NCI-H1105 treated with DMSO at 0.1 percent for 48 hours (cell line): ENCODE measurements at regions not wholly inside any gene's neighbourhood (a gene's known extent, or its start where the extent isn't known, plus 50 kb on each side); places are given as distances from the start of the nearest gene placed in this dataset.

Experiments used
- DNase-seq: peaks from one replicate; lab custom pipeline; 2025; lab: John Stamatoyannopoulos, UW

GRCh38 chr13:99123101-99124045 is 77.3 kb upstream of the UBAC2 start:
- no peak for DNase-seq

GRCh38 chr13:99124046-99124400 is 76.6 kb upstream of the UBAC2 start:
- DNase-seq = no peak

GRCh38 chr13:99124794-99125316 is 75.8 kb upstream of the UBAC2 start:
- no peak for DNase-seq

- no peak for DNase-seq
Measured at GRCh38 chr13:99125326-99125915, 75.2 kb upstream of the UBAC2 start.

- no peak for DNase-seq
Measured at GRCh38 chr13:99126821-99127220, 73.8 kb upstream of the UBAC2 start.

GRCh38 chr13:99129050-99129449 is 71.6 kb upstream of the UBAC2 start:
- no peak for DNase-seq

- DNase-seq = no peak
Measured at GRCh38 chr13:99129951-99130350, 70.7 kb upstream of the UBAC2 start.

GRCh38 chr13:99131410-99131809 is 69.2 kb upstream of the UBAC2 start:
- DNase-seq = no peak

- DNase-seq = no peak
Measured at GRCh38 chr13:99132295-99132835, 68.3 kb upstream of the UBAC2 start.

- DNase-seq = no peak
Measured at GRCh38 chr13:99133230-99133629, 67.4 kb upstream of the UBAC2 start.

- DNase-seq = no peak
Measured at GRCh38 chr13:99133848-99134247, 66.8 kb upstream of the UBAC2 start.

GRCh38 chr13:99135591-99135990 is 65.1 kb upstream of the UBAC2 start:
- DNase-seq = no peak

GRCh38 chr13:99136427-99136954 is 64.2 kb upstream of the UBAC2 start:
- DNase-seq = no peak

GRCh38 chr13:99140831-99141230 is 59.8 kb upstream of the UBAC2 start:
- no peak for DNase-seq

GRCh38 chr13:99143904-99144303 is 56.8 kb upstream of the UBAC2 start:
- DNase-seq = no peak

- DNase-seq = no peak
Measured at GRCh38 chr13:99144306-99144705, 56.3 kb upstream of the UBAC2 start.

GRCh38 chr13:99145461-99145860 is 55.2 kb upstream of the UBAC2 start:
- no peak for DNase-seq

GRCh38 chr13:99150575-99151361 is 49.9 kb upstream of the UBAC2 start:
- peak; percentile 12 for DNase-seq
